Natural killer cell (primary cell): ENCODE measurements at regions not wholly inside any gene's neighbourhood (a gene's known extent, or its start where the extent isn't known, plus 50 kb on each side); places are given as distances from the start of the nearest gene placed in this dataset.

Experiments used
- ATAC-seq, 3 donors: fragments of 150-1000 bp in 2 of 3; fragments of 200-7000 bp in 1 of 3; cut with Tn5 transposase; 1 replicate in 1 of 3; 2 replicates in 2 of 3; pipeline ENCODE4 v1.10.0; 2021; ENCODE audit warnings: mild to moderate bottlenecking in 2 of 3, moderate library complexity in 2 of 3
- DNase-seq, 2 donors: peaks; one replicate each; pipeline versions ENCODE4 v3.0.0 to v3.0.0-alpha.2; 2013 to 2021; ENCODE audit warnings: mixed read lengths in 1 of 2
- H3K27ac ChIP-seq: one replicate; pipeline ENCODE4 v1.5.1; 2013; ENCODE audit warnings: mild to moderate bottlenecking, low read length
- H3K27me3 ChIP-seq: one replicate; pipeline ENCODE4 v1.6.1; 2013; ENCODE audit warnings: low read length; ENCODE audit not compliant: control insufficient read depth, insufficient read depth
- H3K36me3 ChIP-seq: one replicate; pipeline ENCODE4 v1.6.1; 2013; ENCODE audit warnings: low read length; ENCODE audit not compliant: control insufficient read depth, insufficient read depth
- H3K4me1 ChIP-seq: one replicate; pipeline ENCODE4 v1.6.1; 2013; ENCODE audit warnings: low read length; ENCODE audit not compliant: control insufficient read depth, insufficient read depth
- H3K4me3 ChIP-seq: one replicate; pipeline ENCODE4 v1.5.1; 2013; ENCODE audit warnings: low read length
- H3K9me3 ChIP-seq: one replicate; pipeline ENCODE4 v1.6.1; 2013; ENCODE audit warnings: low read length; ENCODE audit not compliant: control insufficient read depth, insufficient read depth
- H3K27ac Mint-ChIP-seq, 2 donors: one replicate each; pipeline ENCODE4 v1.8.0; 2022; ENCODE audit warnings: mild to moderate bottlenecking in 2 of 2, mixed read lengths in 2 of 2, moderate library complexity in 1 of 2
- H3K27me3 Mint-ChIP-seq, 2 donors: one replicate each; pipeline ENCODE4 v1.8.0; 2022; ENCODE audit warnings: low read depth in 2 of 2, mixed read lengths in 2 of 2
- H3K36me3 Mint-ChIP-seq: one replicate; pipeline ENCODE4 v1.8.0; 2022; ENCODE audit warnings: mixed read lengths
- H3K4me1 Mint-ChIP-seq, 2 donors: one replicate each; pipeline ENCODE4 v1.8.0; 2022; ENCODE audit warnings: mixed read lengths in 2 of 2
- H3K4me3 Mint-ChIP-seq: one replicate; pipeline ENCODE4 v1.8.0; 2022; ENCODE audit warnings: mild to moderate bottlenecking, moderate library complexity, mixed read lengths
- H3K9me3 Mint-ChIP-seq, 2 donors: one replicate each; pipeline ENCODE4 v1.8.0; 2022; ENCODE audit warnings: mixed read lengths in 2 of 2
- WGBS: methylation state at CpG from one replicate; pipeline ENCODE4 v1.1.7; 2013; ENCODE audit warnings: missing lambda C conversion rate; ENCODE audit not compliant: insufficient coverage; 5-methylcytosine and 5-hydroxymethylcytosine counted together
- intact Hi-C: fragments of 100-400 bp; cut with micrococcal nuclease; formaldehyde crosslinking; loops from one replicate; pipeline ENCODE4 v1.14.2; 2022
- TF ChIP-seq, protein P1 (sequence below): fragments of 200-600 bp; IDR thresholded peaks from one replicate; pipeline ENCODE4 v1.8.0; 2022; ENCODE audit warnings: antibody characterized with exemption

DNA sequence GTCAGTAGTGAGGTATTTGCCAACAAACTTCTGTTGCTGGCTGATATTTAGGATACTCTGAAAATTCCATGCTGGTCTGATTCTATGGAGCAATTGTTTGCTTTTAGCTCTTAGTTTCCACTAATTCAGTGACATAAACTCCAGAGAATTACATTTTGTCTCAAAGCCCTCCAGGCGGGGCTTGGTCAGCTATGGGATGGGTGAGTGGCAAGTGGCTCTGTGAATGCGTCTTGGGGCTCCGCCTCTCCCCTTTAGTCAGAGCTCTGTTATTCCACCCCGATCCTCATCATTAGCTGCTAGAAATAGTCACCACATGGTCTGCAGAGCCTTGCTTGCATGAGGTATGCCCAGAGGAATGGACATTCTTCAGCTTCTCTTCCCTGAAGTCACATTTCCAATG lies 540.6 kb downstream of the QKI start:
- H3K4me3 Mint-ChIP-seq = no peak overlapping the region
- TF ChIP-seq, protein P1, sequence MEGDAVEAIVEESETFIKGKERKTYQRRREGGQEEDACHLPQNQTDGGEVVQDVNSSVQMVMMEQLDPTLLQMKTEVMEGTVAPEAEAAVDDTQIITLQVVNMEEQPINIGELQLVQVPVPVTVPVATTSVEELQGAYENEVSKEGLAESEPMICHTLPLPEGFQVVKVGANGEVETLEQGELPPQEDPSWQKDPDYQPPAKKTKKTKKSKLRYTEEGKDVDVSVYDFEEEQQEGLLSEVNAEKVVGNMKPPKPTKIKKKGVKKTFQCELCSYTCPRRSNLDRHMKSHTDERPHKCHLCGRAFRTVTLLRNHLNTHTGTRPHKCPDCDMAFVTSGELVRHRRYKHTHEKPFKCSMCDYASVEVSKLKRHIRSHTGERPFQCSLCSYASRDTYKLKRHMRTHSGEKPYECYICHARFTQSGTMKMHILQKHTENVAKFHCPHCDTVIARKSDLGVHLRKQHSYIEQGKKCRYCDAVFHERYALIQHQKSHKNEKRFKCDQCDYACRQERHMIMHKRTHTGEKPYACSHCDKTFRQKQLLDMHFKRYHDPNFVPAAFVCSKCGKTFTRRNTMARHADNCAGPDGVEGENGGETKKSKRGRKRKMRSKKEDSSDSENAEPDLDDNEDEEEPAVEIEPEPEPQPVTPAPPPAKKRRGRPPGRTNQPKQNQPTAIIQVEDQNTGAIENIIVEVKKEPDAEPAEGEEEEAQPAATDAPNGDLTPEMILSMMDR = no peak

DNA sequence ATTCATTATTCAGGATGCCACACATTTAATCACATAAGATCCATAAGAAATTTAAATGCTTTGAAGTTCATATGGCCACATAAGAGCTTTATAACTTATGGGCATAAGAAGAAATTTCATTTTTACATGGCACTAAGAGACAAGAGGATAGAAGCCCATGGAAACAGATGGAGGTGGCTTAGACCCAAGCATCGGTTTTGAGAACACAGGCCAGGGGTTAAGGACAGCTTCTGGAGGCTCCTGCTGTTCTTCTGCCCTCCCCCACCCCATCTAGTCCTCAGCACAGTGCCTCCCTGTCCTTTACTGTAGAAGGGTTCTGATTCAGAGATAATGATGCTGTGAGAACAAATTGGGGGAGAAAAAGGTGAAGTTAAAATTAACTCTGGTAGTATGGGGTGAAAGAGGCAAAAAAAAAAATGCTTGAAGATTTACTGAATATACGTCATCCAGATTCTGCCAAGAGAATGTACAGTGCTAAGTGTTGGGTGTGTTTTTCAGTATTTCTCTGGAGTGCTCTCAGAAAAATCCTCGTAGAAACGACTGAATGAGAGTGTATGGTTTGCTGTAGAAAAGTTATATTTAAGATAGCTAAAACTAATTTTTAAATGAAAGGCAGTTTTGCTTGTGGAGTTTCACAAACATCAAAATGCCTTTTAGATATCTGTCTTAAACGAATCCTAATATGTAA lies 539.7 kb downstream of the QKI start:
- Histone ChIP-seq H3K36me3 (no peaks in the 10 kb centered on the region), H3K9me3 (no peaks in the 10 kb centered on the region), H3K27me3 (peaks cover 6% of the 10 kb centered on the region), H3K4me3 (no peak overlapping the region), H3K4me1 (no peaks in the 10 kb centered on the region), H3K27ac (no peak overlapping the region)
- WGBS = 86% methylated on average over 4 of the region's 5 CpGs
- H3K36me3 Mint-ChIP-seq = no peaks in the 10 kb centered on the region
- ATAC-seq (no peak), DNase-seq (no peak)
- peaks cover 15 to 20% of the 10 kb centered on the region in 2 donors for H3K4me1 Mint-ChIP-seq
- peaks cover 33 to 50% of the 10 kb centered on the region in 2 donors for H3K27me3 Mint-ChIP-seq
- TF ChIP-seq, protein P1 = no peak
- H3K27ac Mint-ChIP-seq = no peak overlapping the region
- H3K4me3 Mint-ChIP-seq = no peak overlapping the region
- intact Hi-C loops = no loop called here
- no peaks in the 10 kb centered on the region for H3K9me3 Mint-ChIP-seq

More for the DNA sequence above, 540.6 kb downstream of the QKI start:
- Mint-ChIP-seq H3K36me3 (no peaks in the 10 kb centered on the region), H3K27ac (no peak overlapping the region), H3K27me3 (peaks cover 37 to 56% of the 10 kb centered on the region in 2 donors), H3K9me3 (no peaks in the 10 kb centered on the region), H3K4me1 (peaks cover 15 to 20% of the 10 kb centered on the region in 2 donors)
- no peaks in the 10 kb centered on the region for H3K9me3 ChIP-seq
- H3K27ac ChIP-seq = no peak overlapping the region
- 91% methylated on average over 4 of the region's 4 CpGs for WGBS
- no peak for DNase-seq
- intact Hi-C loops = loop anchor here (5.0 kb wide), 1 partner anchor 288 kb away; no protein-coding TSS in a partner anchor
- ATAC-seq = no peak
- H3K27me3 ChIP-seq = peaks cover 6% of the 10 kb centered on the region
- no peak overlapping the region for H3K4me3 ChIP-seq
- no peaks in the 10 kb centered on the region for H3K36me3 ChIP-seq
- H3K4me1 ChIP-seq = no peaks in the 10 kb centered on the region

DNA sequence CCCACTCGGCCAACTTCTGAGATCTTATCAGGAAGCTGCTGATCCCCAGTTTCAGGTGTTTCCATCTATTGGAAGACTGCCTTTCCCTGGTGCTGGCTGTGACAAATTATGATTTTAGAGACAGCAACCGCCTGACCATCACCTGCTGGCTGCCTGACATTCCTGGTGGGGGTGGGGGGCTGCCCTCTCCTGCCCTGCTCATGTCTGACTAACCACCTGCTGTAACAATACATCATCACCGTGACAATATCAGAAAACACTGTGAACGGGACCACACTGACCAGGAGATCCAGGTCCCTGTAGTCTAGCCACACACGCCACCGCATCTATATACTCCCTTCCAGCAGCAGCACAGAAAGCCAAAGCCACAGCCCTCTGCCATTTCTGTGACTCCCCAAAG lies 537.5 kb downstream of the QKI start:
- H3K27me3 ChIP-seq = peaks cover 6% of the 10 kb centered on the region
- H3K9me3 ChIP-seq = no peaks in the 10 kb centered on the region
- Mint-ChIP-seq H3K9me3 (no peaks in the 10 kb centered on the region), H3K4me3 (no peak overlapping the region), H3K4me1 (peaks cover 15 to 20% of the 10 kb centered on the region in 2 donors), H3K36me3 (no peaks in the 10 kb centered on the region), H3K27ac (no peak overlapping the region), H3K27me3 (peaks cover 36 to 61% of the 10 kb centered on the region in 2 donors)
- WGBS = 82% methylated on average over 6 of the region's 6 CpGs
- no peak for ATAC-seq
- DNase-seq = no peak
- H3K27ac ChIP-seq = no peak overlapping the region
- TF ChIP-seq, protein P1 = no peak
- H3K4me3 ChIP-seq = no peak overlapping the region
- H3K4me1 ChIP-seq = no peaks in the 10 kb centered on the region
- no peaks in the 10 kb centered on the region for H3K36me3 ChIP-seq
- intact Hi-C loops = no loop called here

DNA sequence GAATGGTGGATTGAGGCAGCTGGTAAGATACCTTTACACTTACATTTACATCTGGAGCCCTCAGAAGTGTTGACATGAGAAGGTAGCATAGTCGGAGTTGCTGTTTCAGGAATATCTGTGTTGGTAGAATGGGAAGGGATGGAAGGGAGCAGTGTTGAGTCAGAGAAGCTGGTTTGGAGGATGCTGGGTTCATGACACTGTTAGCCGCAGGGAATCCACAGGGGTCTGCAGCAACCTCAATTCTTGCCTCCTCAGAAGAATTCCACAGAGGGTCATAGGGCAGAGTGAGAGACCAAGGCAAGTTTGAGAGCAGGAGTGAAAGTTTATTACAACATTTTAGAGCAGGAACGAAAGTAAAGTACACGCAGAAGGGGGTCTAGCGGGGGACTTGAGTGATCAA lies 536.8 kb downstream of the QKI start:
- H3K9me3 Mint-ChIP-seq = no peaks in the 10 kb centered on the region
- H3K27me3 Mint-ChIP-seq = peaks cover 33 to 67% of the 10 kb centered on the region in 2 donors
- Histone ChIP-seq H3K27me3 (peaks cover 6% of the 10 kb centered on the region), H3K4me1 (no peaks in the 10 kb centered on the region), H3K9me3 (no peaks in the 10 kb centered on the region), H3K36me3 (no peaks in the 10 kb centered on the region), H3K27ac (no peak overlapping the region), H3K4me3 (no peak overlapping the region)
- intact Hi-C loops = no loop called here
- H3K4me1 Mint-ChIP-seq = peaks cover 10 to 15% of the 10 kb centered on the region in 2 donors
- DNase-seq = no peak
- H3K27ac Mint-ChIP-seq = no peak overlapping the region
- H3K4me3 Mint-ChIP-seq = no peak overlapping the region
- no peak for ATAC-seq
- TF ChIP-seq, protein P1 = no peak
- no peaks in the 10 kb centered on the region for H3K36me3 Mint-ChIP-seq
- WGBS = 96% methylated on average over 5 of the region's 5 CpGs
